ENCODE measurements at regions not wholly inside any gene's neighbourhood (a gene's known extent, or its start where the extent isn't known, plus 50 kb on each side); places are given as distances from the start of the nearest gene placed in this dataset.
A peak's percentile ranks its signal among the peaks of the same experiment; 100 is the strongest.
"Not testable (repeated sequence)": the region's sequence is repeated elsewhere in the genome, so short reads cannot be mapped to it uniquely, and the experiment has no call there.

GRCh38 chr5:92879806-92880543, 701.0 kb downstream of the NR2F1-AS1 start:
- no peak for DNase-seq (ENCODE audit: low read depth in 2 of 2)

DNA sequence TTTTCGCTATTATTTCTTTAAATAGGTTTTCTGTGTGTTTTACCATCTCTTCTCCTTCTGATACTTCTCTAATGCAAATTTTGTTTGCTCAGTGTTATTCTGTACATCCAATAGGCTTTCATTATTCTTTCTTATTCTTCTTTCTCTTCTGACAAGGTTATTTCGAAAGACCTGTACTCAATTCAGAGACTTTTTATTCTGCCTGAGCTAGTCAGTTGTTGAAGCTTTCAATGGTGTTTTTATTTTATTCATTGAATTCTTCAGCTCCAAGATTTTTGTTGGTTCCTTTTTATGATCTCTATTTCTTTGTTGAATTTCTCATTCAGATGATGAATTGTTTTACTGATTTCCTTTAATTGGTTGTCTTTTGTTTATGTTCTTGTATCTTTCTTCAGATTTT, 706.2 kb downstream of the NR2F1-AS1 start:
- no peak for DNase-seq (ENCODE audit: low read depth in 2 of 2)

DNA sequence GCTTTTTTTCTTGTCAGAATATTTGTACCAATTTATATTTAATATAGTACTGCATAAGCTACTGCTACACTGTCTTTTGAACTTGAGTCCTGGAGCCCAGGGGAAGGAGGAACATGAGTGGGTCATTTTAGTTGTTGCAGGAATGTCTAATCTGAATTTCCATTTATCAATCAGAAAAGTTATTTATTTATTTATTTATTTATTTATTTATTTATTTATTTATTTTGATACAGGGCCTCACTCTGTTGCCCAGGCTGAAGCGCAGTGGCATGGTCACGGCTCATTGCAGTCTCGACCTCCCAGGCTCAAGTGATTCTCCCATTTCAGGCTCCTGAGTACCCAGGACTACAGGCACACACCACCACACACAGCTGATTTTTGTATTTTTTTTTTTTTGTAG, 712.6 kb downstream of the NR2F1-AS1 start:
- no peak for DNase-seq (ENCODE audit: low read depth in 2 of 2)

DNA sequence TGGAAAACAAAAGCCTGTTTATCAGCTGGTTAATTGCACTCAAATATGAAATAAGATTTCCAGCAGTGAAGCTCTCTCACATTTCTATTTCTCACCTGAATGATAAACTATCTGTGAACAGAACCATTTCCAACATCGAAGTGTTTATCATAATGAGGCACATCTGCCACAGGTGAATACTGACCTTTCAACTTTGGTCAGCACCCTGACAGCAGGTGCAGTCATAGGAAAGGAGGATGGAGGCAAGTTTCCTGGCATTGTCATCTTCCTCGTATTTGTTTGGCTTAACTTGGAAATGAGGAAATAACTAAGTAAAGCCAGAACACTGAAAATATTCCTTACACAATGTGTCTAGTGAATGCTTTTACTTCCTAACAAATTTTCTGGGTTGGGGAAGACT, 716.4 kb downstream of the NR2F1-AS1 start:
- no peak for DNase-seq (ENCODE audit: low read depth in 2 of 2)

- no peak for DNase-seq (ENCODE audit: low read depth in 2 of 2)
These were observed 717.4 kb downstream of the NR2F1-AS1 start for GRCh38 chr5:92863666-92864065.

GRCh38 chr5:92861531-92862285, 719.3 kb downstream of the NR2F1-AS1 start:
- DNase-seq (ENCODE audit: low read depth in 2 of 2), result no peak

DNA sequence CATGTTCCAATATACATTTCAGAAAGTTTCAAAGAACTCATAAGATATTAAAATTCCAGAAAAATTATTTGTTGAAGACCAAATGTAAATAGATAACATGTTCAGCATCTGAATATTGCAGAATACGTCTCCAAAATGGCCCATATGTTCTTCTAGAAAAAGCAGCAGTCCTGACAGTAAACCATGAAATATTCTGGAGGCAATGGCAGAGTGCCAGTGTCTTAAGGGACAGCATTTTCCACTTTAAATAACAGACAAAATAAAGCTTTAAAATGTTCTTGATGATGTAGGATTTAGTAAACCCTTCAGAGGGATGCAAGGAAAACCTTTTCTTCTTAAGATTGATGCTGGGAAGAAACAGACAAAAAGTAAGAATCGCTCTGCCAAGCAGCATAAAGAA, 721.0 kb downstream of the NR2F1-AS1 start:
- no peak for DNase-seq (ENCODE audit: low read depth in 2 of 2)

DNA sequence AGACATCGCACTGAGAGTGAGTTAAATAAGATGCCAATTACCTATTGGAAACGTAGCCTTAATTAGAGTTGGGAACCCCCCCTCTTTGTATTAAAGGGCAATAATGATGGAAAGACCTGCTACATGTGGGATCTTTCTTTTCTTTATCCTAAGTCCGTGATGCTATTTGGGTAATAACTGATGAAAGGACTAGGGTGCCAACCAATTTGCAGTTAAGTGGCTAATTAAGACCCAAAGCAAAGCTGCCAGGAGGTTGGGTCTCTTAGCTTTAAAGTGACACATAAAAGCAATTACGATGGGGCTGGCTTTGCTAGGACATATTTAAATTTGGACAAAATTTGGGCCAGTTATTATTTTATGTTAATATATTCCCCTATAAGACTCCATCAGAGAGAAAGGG, 728.8 kb downstream of the NR2F1-AS1 start:
- no peak for DNase-seq (ENCODE audit: low read depth in 2 of 2)

- DNase-seq (ENCODE audit: low read depth in 2 of 2), result no peak
These were observed 730.1 kb downstream of the NR2F1-AS1 start for GRCh38 chr5:92850886-92851285.

DNA sequence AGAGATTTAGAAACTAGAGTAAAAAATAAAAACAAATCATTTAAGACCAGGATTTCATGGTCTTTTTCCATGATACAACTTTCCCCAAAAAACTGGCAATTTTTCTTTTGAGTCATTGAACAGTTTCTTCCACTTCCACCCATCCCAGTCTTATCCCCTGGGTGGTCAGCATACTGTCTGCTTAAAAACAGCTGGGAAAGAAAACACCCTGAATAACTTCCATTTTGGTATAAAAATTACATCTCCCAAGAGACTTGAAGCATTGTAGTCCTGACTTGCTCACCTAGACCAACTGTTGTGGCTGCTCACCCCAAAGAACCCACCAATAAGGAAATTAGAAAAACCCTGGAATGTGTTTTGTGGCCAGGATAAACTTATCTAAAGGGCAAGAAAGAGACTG, 731.3 kb downstream of the NR2F1-AS1 start:
- peak; percentile 4 to 7 for DNase-seq (ENCODE audit: low read depth in 2 of 2)

DNA sequence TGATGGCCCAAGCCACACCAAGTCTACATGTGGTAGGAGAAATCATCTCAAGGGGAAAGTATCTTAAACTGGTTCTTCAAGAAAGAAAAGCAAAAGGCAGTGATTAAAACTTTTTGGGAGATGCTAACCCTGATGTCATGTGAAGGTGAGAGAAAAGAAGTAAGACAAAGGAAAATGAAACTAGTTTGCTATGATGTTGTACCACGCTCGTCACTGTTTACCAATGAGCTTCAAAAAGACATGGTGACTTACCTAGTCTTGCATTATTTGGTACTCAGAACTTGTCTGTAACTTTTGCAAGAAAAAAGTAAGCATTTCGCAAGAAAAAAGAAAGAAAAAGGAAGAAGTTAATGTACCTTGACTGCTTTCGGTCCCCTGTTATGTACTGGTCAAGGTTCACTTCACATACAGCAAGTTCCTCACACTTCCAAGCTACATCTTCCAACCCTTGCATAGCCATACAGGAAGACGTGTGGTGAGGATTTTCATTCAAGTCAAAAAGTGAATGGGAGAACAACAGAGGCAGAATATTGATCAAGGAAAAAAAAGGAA, 739.3 kb downstream of the NR2F1-AS1 start:
- DNase-seq (ENCODE audit: low read depth in 2 of 2), result no peak

GRCh38 chr5:92838253-92838652, 742.8 kb downstream of the NR2F1-AS1 start:
- DNase-seq (ENCODE audit: low read depth in 2 of 2), result no peak

DNA sequence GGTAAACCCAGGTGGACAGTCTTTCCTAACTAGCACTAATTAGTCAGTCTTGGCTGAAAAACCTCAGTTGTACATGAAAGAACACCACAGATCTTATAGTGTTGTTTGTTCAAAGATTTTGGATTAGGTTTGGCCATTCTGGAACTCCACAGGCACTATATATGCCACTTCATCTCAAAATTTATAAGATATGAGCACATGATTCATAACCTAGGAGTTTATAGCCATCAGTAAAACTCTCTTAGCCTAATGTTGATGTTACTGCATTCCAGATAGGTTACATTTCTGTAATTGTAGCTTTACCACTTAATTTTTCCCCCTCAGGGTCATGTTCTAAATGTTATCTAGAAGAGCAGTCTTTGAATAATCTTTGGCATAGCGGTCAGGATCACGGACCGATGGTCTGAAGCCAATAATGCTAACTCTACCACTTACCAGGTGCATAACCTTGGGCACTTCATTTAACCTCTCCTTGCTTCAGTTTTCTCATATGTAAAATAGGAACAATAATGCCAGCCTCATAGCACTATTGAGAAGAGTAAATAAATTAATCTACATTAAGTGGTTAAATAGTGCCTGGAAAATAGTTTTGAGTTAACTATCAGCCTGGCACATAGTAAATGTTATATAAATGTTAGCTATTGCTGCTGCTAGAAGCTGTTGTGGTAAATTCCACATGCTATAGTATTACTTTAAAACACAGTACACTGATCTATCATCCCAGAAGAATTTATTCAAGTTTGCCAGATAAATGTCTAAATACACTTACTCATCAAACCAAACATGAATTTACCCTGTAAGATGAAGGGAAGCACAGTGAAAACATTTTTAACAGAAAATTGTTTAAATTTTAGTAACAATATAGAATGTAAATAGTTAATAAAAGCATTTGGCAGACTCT, 743.9 kb downstream of the NR2F1-AS1 start:
- peak; percentile 55 to 58 for DNase-seq (ENCODE audit: low read depth in 2 of 2)

DNA sequence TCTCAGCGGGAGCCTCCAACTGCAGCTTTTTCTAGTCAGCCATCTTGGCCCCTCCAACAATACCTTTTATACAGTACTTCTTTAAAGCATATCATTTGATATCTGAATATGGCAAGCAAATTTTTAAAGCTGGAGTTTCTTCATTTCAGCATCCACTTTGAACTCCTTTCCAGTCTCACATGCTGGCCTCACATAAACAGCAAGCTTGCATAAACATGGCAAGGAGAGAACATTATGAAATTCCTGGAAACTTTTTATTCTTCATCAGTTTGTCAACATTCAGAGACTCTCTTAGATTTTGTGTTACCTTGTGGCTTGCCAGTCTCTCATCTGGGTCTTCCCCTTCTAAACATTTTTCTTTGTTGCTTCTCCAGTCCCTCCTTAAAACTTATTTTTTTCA, 745.3 kb downstream of the NR2F1-AS1 start:
- DNase-seq (ENCODE audit: low read depth in 2 of 2), result no peak

DNA sequence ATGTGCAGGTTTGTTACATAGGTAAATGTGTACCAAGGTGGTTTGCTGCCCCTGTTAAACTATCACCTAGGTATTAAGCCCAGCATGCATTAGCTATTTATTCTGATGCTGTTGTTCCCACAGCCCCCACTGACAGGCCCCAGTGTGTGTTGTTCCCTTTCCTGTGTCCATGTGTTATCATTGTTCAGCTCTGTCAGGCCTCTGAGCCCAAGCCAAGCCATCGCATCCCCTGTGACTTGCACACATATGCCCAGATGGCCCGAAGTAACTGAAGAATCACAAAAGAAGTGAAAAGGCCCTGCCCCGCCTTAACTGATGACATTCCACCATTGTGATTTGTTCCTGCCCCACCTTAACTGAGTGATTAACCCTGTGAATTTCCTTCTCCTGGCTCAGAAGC, 757.5 kb downstream of the NR2F1-AS1 start:
- not testable (repeated sequence) for DNase-seq (ENCODE audit: low read depth in 2 of 2)

DNA sequence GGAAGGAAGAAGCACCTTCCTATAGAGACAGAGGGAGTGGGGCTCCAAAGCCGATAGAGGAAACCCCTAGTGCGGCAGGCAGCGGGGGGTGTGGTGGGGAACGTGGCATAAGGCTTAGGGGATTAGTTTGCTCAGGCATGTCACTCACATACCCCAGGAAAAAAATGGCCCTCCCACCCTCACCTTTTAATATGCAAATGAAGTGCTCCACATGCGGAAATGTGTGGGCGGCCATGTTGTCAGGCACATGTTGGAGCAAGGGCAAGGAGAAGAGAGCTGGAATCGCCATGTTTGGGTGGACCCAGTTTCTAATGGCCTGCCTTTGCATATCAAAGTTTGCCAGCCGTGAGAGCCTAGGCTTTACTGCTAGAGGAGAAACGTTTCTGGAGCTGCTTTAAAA, 758.8 kb downstream of the NR2F1-AS1 start:
- no peak for DNase-seq (ENCODE audit: low read depth in 2 of 2)

GRCh38 chr5:92809855-92810465, 771.1 kb downstream of the NR2F1-AS1 start:
- DNase-seq (ENCODE audit: low read depth in 2 of 2), result no peak

DNA sequence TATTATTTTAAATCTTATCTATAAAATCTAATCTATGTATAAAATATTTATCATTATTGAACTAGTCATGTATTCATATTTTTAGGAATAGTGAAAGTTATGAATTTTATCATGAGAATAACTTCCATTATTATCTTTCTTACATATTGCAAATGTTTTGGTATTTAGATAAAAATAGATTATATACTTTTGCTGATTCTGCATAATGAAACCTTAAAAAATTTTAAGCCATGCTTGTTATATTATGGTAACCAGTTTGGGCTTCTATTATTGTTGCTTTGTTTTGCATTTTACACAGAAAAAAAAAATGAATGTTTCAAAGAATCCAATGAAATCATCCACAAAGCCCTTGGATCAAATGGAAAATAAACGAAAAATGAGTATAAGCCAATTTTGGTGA, 772.5 kb downstream of the NR2F1-AS1 start:
- DNase-seq (ENCODE audit: low read depth in 2 of 2), result no peak

GRCh38 chr5:92807085-92807484, 773.9 kb downstream of the NR2F1-AS1 start:
- no peak for DNase-seq (ENCODE audit: low read depth in 2 of 2)

DNA sequence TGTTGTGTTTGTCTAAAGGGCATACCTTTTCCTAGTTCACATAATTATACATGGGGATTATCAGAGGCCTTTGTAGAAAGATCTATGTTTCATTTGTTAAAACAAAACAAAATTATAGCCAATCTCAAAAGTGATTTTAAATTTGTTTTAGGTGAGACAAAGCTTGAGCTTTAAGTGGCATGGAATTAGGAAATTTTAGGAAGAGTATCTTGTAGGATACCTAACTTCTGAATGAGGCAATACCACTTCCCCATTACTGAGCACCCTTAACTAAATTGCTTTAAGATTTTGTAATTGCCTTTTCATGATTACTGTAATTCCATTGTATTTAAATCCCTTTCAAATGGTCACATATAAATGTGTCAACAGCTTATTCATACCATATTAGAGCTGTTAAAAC, 775.6 kb downstream of the NR2F1-AS1 start:
- no peak for DNase-seq (ENCODE audit: low read depth in 2 of 2)

DNA sequence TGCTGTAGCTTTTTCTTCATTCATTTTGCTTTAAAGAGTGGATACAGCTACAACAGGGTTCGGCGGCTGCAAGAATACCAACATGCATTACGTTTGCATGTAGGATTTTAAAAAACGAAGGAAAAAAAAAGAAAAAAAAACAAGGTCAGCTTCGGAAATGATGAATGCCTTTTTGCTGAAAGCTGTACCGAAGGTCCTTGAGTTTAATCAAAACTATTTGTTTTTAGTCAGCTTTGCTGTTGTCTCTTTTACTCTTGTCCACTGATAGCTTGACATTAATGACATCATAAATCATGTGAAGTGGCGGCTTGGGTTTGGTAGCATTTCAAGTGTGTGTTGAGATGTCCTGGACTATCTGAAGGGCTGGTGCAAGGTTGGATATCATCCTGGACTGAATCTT, 779.1 kb downstream of the NR2F1-AS1 start:
- DNase-seq (ENCODE audit: low read depth in 2 of 2), result no peak

- DNase-seq (ENCODE audit: low read depth in 2 of 2), result peak; percentile 4 to 13
These were observed 780.7 kb downstream of the NR2F1-AS1 start for GRCh38 chr5:92800365-92800764.

All from fibroblast of skin of left biceps (primary cell).